HepG2 (cell line): ENCODE measurements at regions not wholly inside any gene's neighbourhood (a gene's known extent, or its start where the extent isn't known, plus 50 kb on each side); places are given as distances from the start of the nearest gene placed in this dataset.

Source experiments
- ATAC-seq: fragments of 200-7000 bp; cut with Tn5 transposase; 3 replicates; pipeline ENCODE4 v1.9.1; 2020; ENCODE audit warnings: mild to moderate bottlenecking, moderate library complexity
- BruUV-seq: library from RNA; stranded (reverse); fragments of 400-500 nt; replicated peaks from 2 replicates; lab custom pipeline; 2021; lab: Mats Ljungman, UMichigan
- CTCF ChIA-PET: fragments of 300-600 bp; formaldehyde crosslinking; extraction: SDS; loops from one replicate; lab custom pipeline; 2021; ENCODE audit warnings: low total read pairs, inconsistent platforms, low intra/inter-chr PET ratio; lab: Yijun Ruan, JAX
- POLR2A ChIA-PET: fragments of 350-600 bp; sonication (Branson Sonifier 250); formaldehyde crosslinking; loops from one replicate; lab custom pipeline; 2020; ENCODE audit warnings: antibody characterized with exemption, inconsistent platforms; lab: Yijun Ruan, JAX
- DNase-seq: peaks from one replicate; pipeline ENCODE4 v3.0.0-alpha.2; 2015; ENCODE audit warnings: low spot score
- FAIRE-seq: peaks from 3 replicates; lab custom pipeline; 2011; peaks lifted over from hg19 to GRCh38; lab: Jason Lieb, UNC
- H2AFZ ChIP-seq: one replicate; pipeline ENCODE4 v1.6.1; 2011; ENCODE audit warnings: low read length, inconsistent platforms
- H3K27ac ChIP-seq: fragments of 300-600 bp; 3 replicates; pipeline ENCODE4 v1.8.0; 2011; ENCODE audit warnings: mixed run types, mild to moderate bottlenecking, mixed read lengths, low read length, inconsistent platforms; ENCODE audit not compliant: insufficient read depth; ENCODE audit errors: extremely low read length
- H3K27me3 ChIP-seq, 2 experiments: fragments of 200-600 bp in 1 of 2; 2 replicates in 1 of 2; 3 replicates in 1 of 2; pipeline versions ENCODE4 v1.6.0 to v1.8.0; 2011; ENCODE audit warnings: low read length in 2 of 2, mild to moderate bottlenecking in 2 of 2, moderate library complexity in 2 of 2, inconsistent platforms in 1 of 2; ENCODE audit not compliant: insufficient read depth in 2 of 2, control insufficient read depth in 1 of 2
- H3K36me3 ChIP-seq, 2 experiments: fragments of 200-600 bp in 1 of 2; replicated peaks in 1 of 2; 2 replicates in 1 of 2; 3 replicates in 1 of 2; pipeline versions ENCODE4 v1.5.1 to v1.8.0; 2011; ENCODE audit warnings: low read length in 2 of 2, inconsistent platforms in 1 of 2; ENCODE audit not compliant: insufficient read depth in 2 of 2, control insufficient read depth in 1 of 2
- H3K4me1 ChIP-seq: 2 replicates; pipeline ENCODE4 v1.5.1; 2012; ENCODE audit warnings: low read length, inconsistent platforms; ENCODE audit not compliant: insufficient read depth
- H3K4me2 ChIP-seq: 2 replicates; pipeline ENCODE4 v1.6.0; 2011; ENCODE audit warnings: low read depth, low read length, inconsistent platforms
- H3K4me3 ChIP-seq, 3 experiments: fragments of 200-600 bp in 1 of 3; sonication (generic), shearing (Covaris generic) in 1 of 3; replicated peaks in 1 of 3; 2 replicates each; pipeline ENCODE4 v1.5.1; 2011 to 2016; ENCODE audit warnings: low read length in 3 of 3, inconsistent platforms in 2 of 3, low read depth in 2 of 3, mild to moderate bottlenecking in 2 of 3, control low read depth in 1 of 3, mixed read lengths in 1 of 3; ENCODE audit not compliant: insufficient read depth in 1 of 3
- H3K79me2 ChIP-seq: one replicate; pipeline ENCODE4 v1.6.1; 2011; ENCODE audit warnings: low read length, inconsistent platforms; ENCODE audit not compliant: insufficient read depth
- H3K9ac ChIP-seq: 2 replicates; pipeline ENCODE4 v1.6.0; 2011; ENCODE audit warnings: mild to moderate bottlenecking, low read depth, low read length, inconsistent platforms; ENCODE audit not compliant: insufficient read depth
- H3K9me3 ChIP-seq: 2 replicates; pipeline ENCODE4 v1.5.1; 2012; ENCODE audit warnings: mild to moderate bottlenecking, low read length
- H4K20me1 ChIP-seq: 2 replicates; pipeline ENCODE4 v1.6.0; 2011; ENCODE audit warnings: inconsistent platforms, mild to moderate bottlenecking, low read length, moderate library complexity; ENCODE audit not compliant: insufficient read depth
- ARHGAP35 ChIP-seq: sonication (generic); formaldehyde crosslinking; IDR thresholded peaks from 2 replicates; pipeline ENCODE4 v1.9.0; 2022; ENCODE audit warnings: mild to moderate bottlenecking, inconsistent platforms, moderate library complexity, missing genetic modification reagents, borderline replicate concordance
- FOXP1 ChIP-seq, 2 experiments: fragments of 450-650 bp in 1 of 2; IDR thresholded peaks; 2 replicates each; pipeline ENCODE4 v1.6.1; 2017 to 2018; ENCODE audit warnings: antibody characterized with exemption in 1 of 2
- FUBP1 ChIP-seq: sonication (generic); formaldehyde crosslinking; IDR thresholded peaks from 2 replicates; pipeline ENCODE4 v1.5.1; 2020; ENCODE audit warnings: missing genetic modification reagents, mild to moderate bottlenecking, borderline replicate concordance
- NCOR1 ChIP-seq: fragments of 200-600 bp; sonication (generic); IDR thresholded peaks from 2 replicates; pipeline ENCODE4 v1.7.0; 2017; ENCODE audit warnings: antibody characterized with exemption, low read length, borderline replicate concordance
- RAD21 ChIP-seq: fragments of 450-650 bp; formaldehyde crosslinking; IDR thresholded peaks from 2 replicates; pipeline ENCODE4 v1.5.0; 2020; ENCODE audit warnings: mild to moderate bottlenecking
- SMC3 ChIP-seq: IDR thresholded peaks from 2 replicates; pipeline ENCODE4 v1.6.1; 2011; ENCODE audit warnings: low read length, improper control_type of control experiment
- TERF1 ChIP-seq: sonication (generic); formaldehyde crosslinking; IDR thresholded peaks from 2 replicates; pipeline ENCODE4 v1.8.0; 2022; ENCODE audit warnings: mild to moderate bottlenecking, missing genetic modification reagents, moderate library complexity
- THYN1 ChIP-seq: sonication (generic); formaldehyde crosslinking; IDR thresholded peaks from 2 replicates; pipeline ENCODE4 v1.8.1; 2023; ENCODE audit warnings: low read depth, mild to moderate bottlenecking, moderate library complexity, missing genetic modification reagents, borderline replicate concordance
- ZNF484 ChIP-seq: sonication (generic); formaldehyde crosslinking; IDR thresholded peaks from 2 replicates; pipeline ENCODE4 v1.5.1; 2020; ENCODE audit warnings: mild to moderate bottlenecking, low read depth, missing genetic modification reagents, borderline replicate concordance
- ZNF513 ChIP-seq: sonication (generic); formaldehyde crosslinking; conservative IDR thresholded peaks from 2 replicates; pipeline ENCODE4 v1.5.0; 2020; ENCODE audit warnings: missing genetic modification reagents
- ZNF704 ChIP-seq: sonication (generic); formaldehyde crosslinking; IDR thresholded peaks from 2 replicates; pipeline ENCODE4 v1.8.1; 2023; ENCODE audit warnings: mild to moderate bottlenecking, inconsistent platforms, moderate library complexity, missing genetic modification reagents, borderline replicate concordance
- ZSCAN5A ChIP-seq: sonication (generic); formaldehyde crosslinking; IDR thresholded peaks from 2 replicates; pipeline ENCODE4 v1.8.0; 2022; ENCODE audit warnings: mild to moderate bottlenecking, missing genetic modification reagents, borderline replicate concordance
- WGBS: methylation state at CpG from one replicate; pipeline ENCODE4 v1.1.6; 2017; ENCODE audit warnings: low lambda C conversion rate; 5-methylcytosine and 5-hydroxymethylcytosine counted together
- in situ Hi-C: cut with HindIII; loops from 2 replicates; pipeline ENCODE4 v1.10.0; 2017; ENCODE audit warnings: low pct_unique_long_range_greater_than_20kb; ENCODE audit not compliant: extremely low pct_ligation_motif_present
- intact Hi-C: fragments of 100-400 bp; cut with micrococcal nuclease; formaldehyde crosslinking; loops from one replicate; pipeline ENCODE4 v1.10.0; 2022; ENCODE audit not compliant: unreplicated experiment

GRCh38 chr12:58079806-58080205 lies 138.4 kb downstream of the ATP23 start:
- H2AFZ ChIP-seq = no peak overlapping the region
- CTCF ChIA-PET = no interaction called here

More at GRCh38 chr12:58079806-58080205, 138.4 kb downstream of the ATP23 start:
- Histone ChIP-seq H3K27me3 (no peaks in the 10 kb centered on the region), H3K9ac (no peak overlapping the region), H3K79me2 (no peaks in the 10 kb centered on the region), H3K4me3 (no peak overlapping the region), H3K27ac (no peak overlapping the region), H3K9me3 (no peaks in the 10 kb centered on the region), H3K4me2 (no peak overlapping the region), H3K4me1 (no peaks in the 10 kb centered on the region), H3K36me3 (no peaks in the 10 kb centered on the region), H4K20me1 (no peaks in the 10 kb centered on the region)
- FAIRE-seq (no peak), DNase-seq (no peak), ATAC-seq (no peak)
- POLR2A ChIA-PET = no interaction called here
- in situ Hi-C loops = no loop called here
- intact Hi-C loops = no loop called here
- no TSS peak for BruUV-seq
- TF ChIP-seq THYN1 (CRISPR knock-in tag) = no peak
- no peak for TF ChIP-seq ZNF484 (CRISPR knock-in tag)
- TF ChIP-seq NCOR1 = no peak
- no peak for TF ChIP-seq FOXP1 (IDR thresholded peaks at IDR 0.05)
- TF ChIP-seq FOXP1 (CRISPR knock-in tag; IDR thresholded peaks at IDR 0.05) = no peak
- no peak for TF ChIP-seq FUBP1 (CRISPR knock-in tag)
- TF ChIP-seq ZNF513 (CRISPR knock-in tag) = no peak
- no peak for TF ChIP-seq TERF1
- TF ChIP-seq ZNF704 = no peak
- no peak for TF ChIP-seq SMC3
- TF ChIP-seq RAD21 (CRISPR knock-in tag) = no peak
- no peak for TF ChIP-seq ZSCAN5A (CRISPR knock-in tag)
- TF ChIP-seq ARHGAP35 (CRISPR knock-in tag) = no peak
- WGBS = 0% methylated on average over 1 of the region's 1 CpG
